ENCODE measurements at regions not wholly inside any gene's neighbourhood (a gene's known extent, or its start where the extent isn't known, plus 50 kb on each side); places are given as distances from the start of the nearest gene placed in this dataset.
"Not testable (repeated sequence)": the region's sequence is repeated elsewhere in the genome, so short reads cannot be mapped to it uniquely, and the experiment has no call there.

DNA sequence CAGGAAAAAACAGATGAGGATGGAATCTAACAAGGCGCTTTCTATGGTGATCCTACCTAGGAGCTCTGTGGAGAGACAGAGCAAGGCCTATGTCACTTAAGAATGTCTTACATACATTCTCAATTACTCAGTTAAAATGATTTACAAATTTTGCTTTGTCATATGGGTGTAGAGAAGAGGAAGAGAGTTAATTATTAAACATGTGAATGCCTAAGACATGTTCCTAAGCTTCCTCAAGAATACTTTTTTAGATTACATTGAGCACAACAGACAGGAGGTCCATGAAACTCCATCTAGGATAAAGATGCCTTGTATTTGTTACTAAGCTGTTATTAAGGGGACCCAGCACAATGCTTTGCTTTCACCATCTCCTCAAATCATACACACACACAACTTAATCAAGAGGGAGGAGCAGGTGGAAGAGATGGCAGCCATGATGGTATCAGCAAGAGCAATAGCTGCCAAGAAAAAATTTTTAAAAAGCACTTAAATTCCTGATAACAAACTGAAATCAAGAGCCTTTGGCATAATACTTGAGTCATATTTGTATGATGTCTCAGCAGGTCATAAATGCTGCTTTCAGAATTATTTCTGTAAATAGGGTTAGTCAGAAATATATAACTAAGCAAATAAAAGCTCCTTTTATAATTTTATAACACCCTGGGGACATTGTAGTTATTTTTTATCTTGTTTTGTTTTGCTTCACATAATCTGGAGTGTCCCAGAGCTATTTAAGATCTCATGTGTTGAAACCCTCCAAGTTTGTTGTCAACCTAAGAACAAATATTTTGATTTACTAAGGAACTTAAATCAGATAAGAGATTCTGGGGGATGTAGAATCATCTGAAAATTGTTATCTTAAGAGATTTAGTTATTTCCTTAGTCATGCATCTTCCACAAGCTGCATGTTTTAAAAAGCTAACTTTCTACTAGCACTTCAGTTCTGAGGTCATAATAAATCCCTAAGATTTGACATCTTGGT is 70.0 kb upstream of the CD2AP start:
- DNase-seq: peak; percentile 65

DNA sequence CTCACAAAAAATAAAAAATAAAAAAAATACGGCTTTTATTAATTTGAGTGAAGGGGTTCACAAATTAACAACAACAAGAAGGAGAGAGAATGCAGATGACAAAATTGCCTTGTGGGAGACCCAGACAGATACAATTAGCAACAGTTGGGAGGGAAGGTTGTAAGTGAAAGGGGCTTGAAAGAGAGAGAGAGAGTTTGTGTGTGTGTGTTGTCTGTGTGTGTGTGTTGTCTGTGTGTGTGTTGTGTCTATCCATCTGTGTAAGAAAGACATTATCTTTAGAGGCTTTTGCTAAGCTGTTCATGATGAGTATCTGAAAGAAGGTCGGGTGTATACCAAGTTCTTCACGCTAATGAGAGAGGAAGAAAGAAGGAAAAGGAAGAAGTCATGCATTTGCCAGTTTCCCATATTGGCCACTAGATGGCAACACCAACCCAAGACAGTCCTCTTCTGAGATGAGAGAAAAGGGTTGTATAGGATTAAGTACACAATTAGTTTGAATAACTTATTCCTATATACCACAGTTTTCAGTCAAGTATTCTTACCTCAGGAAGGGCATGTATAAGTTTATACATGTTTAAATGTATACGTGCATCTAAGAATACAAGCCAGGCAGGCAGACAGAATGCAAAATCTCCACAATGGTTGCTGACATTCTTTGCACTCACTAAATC is 63.7 kb upstream of the CD2AP start:
- peak; percentile 38 for DNase-seq

DNA sequence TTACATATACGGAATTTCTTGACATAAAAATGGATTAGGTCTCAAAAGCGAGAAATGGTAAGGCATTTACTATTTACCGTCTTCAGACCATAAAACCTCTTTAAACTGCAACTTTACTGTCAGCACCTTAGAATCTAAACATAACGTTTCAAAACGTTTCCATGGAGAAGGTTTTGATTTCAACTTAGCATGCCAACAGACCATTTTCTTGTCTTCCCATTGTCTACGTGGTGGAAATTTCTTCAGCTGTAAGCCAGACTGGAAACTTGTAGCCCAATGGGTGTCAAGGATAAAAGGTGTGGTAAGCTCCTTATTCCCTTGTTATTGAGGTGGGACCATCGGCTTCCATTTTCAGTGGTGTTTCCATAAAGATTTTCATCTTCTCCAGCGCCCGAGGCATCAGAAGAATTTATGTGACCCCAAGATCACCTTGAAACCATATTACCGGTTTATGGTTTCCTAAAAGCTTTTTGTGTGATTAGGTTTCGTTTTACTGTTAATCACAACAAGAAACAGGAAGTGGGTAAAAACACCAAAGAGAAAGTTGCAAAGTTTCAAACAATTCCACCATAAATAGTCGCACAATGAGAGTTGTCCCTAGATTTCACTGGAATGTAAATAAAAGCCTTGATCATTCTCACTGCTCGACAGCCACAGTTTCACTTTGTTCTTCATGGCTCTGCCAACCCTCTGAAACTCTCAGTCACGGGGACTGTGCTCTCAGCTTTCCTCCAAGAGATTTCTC is 63.0 kb upstream of the CD2AP start:
- no peak for DNase-seq

- no peak for DNase-seq
Observed at GRCh38 chr6:47416396-47417345, 60.9 kb upstream of the CD2AP start.

GRCh38 chr6:47419621-47420020 is 58.0 kb upstream of the CD2AP start:
- peak; percentile 33 for DNase-seq

- DNase-seq: peak; percentile 65
Observed at GRCh38 chr6:47420394-47421371, 56.9 kb upstream of the CD2AP start.

- DNase-seq: no peak
Observed at GRCh38 chr6:47423079-47423478, 54.5 kb upstream of the CD2AP start.

GRCh38 chr6:47424436-47424836 is 53.2 kb upstream of the CD2AP start:
- no peak for DNase-seq

- DNase-seq: not testable (repeated sequence)
Observed at GRCh38 chr6:47425724-47426123, 51.9 kb upstream of the CD2AP start.

GRCh38 chr6:47426524-47427302 is 50.9 kb upstream of the CD2AP start:
- DNase-seq: no peak

- no peak for DNase-seq
Observed at GRCh38 chr6:47427680-47428079, 49.9 kb upstream of the CD2AP start.
